ENCODE measurements at regions not wholly inside any gene's neighbourhood (a gene's known extent, or its start where the extent isn't known, plus 50 kb on each side); places are given as distances from the start of the nearest gene placed in this dataset.
"Not testable (repeated sequence)": the region's sequence is repeated elsewhere in the genome, so short reads cannot be mapped to it uniquely, and the experiment has no call there.

- H4K20me1 ChIP-seq (replicated peaks; ENCODE audit: control insufficient read depth, extremely low read depth, insufficient read depth, low read length); H3K4me3 ChIP-seq (replicated peaks in 1 of 3; ENCODE audit: insufficient read depth in 1 of 3, low read depth in 1 of 3, low read length in 3 of 3); CTCF ChIA-PET; H2AFZ ChIP-seq (ENCODE audit: low read depth, low read length); dilution Hi-C loops (cut with MboI; ENCODE audit: extremely low pct_ligation_motif_present, low sequenced_read_pairs); FAIRE-seq; H3K79me2 ChIP-seq (ENCODE audit: control insufficient read depth, insufficient read depth, low read length); H3K9ac ChIP-seq (replicated peaks; ENCODE audit: extremely low read depth, insufficient read depth, low read length); POLR2A ChIA-PET; H3K4me1 ChIP-seq (ENCODE audit: control insufficient read depth, extremely low read depth, insufficient read depth, low read length); intact Hi-C loops (cut with micrococcal nuclease); DNase-seq (ENCODE audit: low read depth, low spot score); H3K27me3 ChIP-seq (ENCODE audit: control insufficient read depth in 2 of 2, insufficient read depth in 2 of 2, low read length in 2 of 2); H3K9me3 ChIP-seq (replicated peaks; ENCODE audit: control insufficient read depth, insufficient read depth, low read length); BruUV-seq (replicated peaks); H3K9me1 ChIP-seq (replicated peaks; ENCODE audit: control insufficient read depth, extremely low read depth, insufficient read depth, low read length); H3K27ac ChIP-seq (ENCODE audit: insufficient read depth, low read depth, low read length); H3K36me3 ChIP-seq (ENCODE audit: control insufficient read depth in 2 of 2, extremely low read depth in 1 of 2, insufficient read depth in 2 of 2, low read length in 2 of 2); H3K4me2 ChIP-seq (ENCODE audit: insufficient read depth, low read length): not testable (repeated sequence)
Observed at GRCh38 chr14:97167577-97167976, 370.4 kb downstream of the VRK1 start.

DNA sequence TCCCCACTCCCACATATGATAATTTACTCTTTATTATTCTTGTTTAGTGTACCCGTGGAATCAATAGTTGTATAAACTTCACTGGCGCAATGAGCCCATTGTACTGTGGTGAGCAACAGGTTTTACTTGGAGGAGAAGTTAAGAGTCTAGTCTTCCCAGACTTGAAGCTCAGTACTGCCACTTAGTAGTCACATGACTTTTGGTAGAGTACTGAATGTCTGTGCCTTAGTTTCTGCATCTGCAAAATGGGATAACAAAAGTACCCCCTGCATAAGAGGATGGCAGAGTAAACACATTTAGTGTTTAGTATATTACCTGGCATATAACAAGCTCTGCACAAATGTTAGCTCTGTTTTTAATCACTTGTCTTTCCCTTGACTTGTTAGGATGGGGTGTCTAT is 375.5 kb downstream of the VRK1 start:
- POLR2A ChIA-PET: no interaction called here
- H4K20me1 ChIP-seq (replicated peaks; ENCODE audit: control insufficient read depth, extremely low read depth, insufficient read depth, low read length): no peaks in the 10 kb centered on the region
- peaks cover 9% of the 10 kb centered on the region for H3K9me3 ChIP-seq (replicated peaks; ENCODE audit: control insufficient read depth, insufficient read depth, low read length)
- H3K4me3 ChIP-seq (replicated peaks in 1 of 3; ENCODE audit: insufficient read depth in 1 of 3, low read depth in 1 of 3, low read length in 3 of 3): no peak overlapping the region
- no TSS peak for BruUV-seq (replicated peaks)
- no peak overlapping the region for H3K9ac ChIP-seq (replicated peaks; ENCODE audit: extremely low read depth, insufficient read depth, low read length)
- no peak overlapping the region for H2AFZ ChIP-seq (ENCODE audit: low read depth, low read length)
- CTCF ChIA-PET: no interaction called here
- no peak overlapping the region for H3K27ac ChIP-seq (ENCODE audit: insufficient read depth, low read depth, low read length)
- TF ChIP-seq MAX (IDR thresholded peaks at IDR 0.05; ENCODE audit: insufficient read depth, insufficient read length) (no peak), POLR2AphosphoS5 (IDR thresholded peaks at IDR 0.05; ENCODE audit: insufficient read depth, low read depth, low read length) (no peak), MYC (IDR thresholded peaks at IDR 0.05; ENCODE audit: low read depth, low read length) (no peak), POLR2A (IDR thresholded peaks at IDR 0.05; ENCODE audit: low read depth, low read length) (no peak)
- intact Hi-C loops (cut with micrococcal nuclease): no loop called here
- no peaks in the 10 kb centered on the region for H3K27me3 ChIP-seq (ENCODE audit: control insufficient read depth in 2 of 2, insufficient read depth in 2 of 2, low read length in 2 of 2)
- no peak overlapping the region for H3K4me2 ChIP-seq (ENCODE audit: insufficient read depth, low read length)
- no peaks in the 10 kb centered on the region for H3K79me2 ChIP-seq (ENCODE audit: control insufficient read depth, insufficient read depth, low read length)
- H3K9me1 ChIP-seq (replicated peaks; ENCODE audit: control insufficient read depth, extremely low read depth, insufficient read depth, low read length): no peaks in the 10 kb centered on the region
- no peaks in the 10 kb centered on the region for H3K36me3 ChIP-seq (ENCODE audit: control insufficient read depth in 2 of 2, extremely low read depth in 1 of 2, insufficient read depth in 2 of 2, low read length in 2 of 2)
- no peak for FAIRE-seq
- dilution Hi-C loops (cut with MboI; ENCODE audit: extremely low pct_ligation_motif_present, low sequenced_read_pairs): no loop called here
- no peak for DNase-seq (ENCODE audit: low read depth, low spot score)
- no peaks in the 10 kb centered on the region for H3K4me1 ChIP-seq (ENCODE audit: control insufficient read depth, extremely low read depth, insufficient read depth, low read length)
